HCT116 (cell line): ENCODE measurements at regions not wholly inside any gene's neighbourhood (a gene's known extent, or its start where the extent isn't known, plus 50 kb on each side); places are given as distances from the start of the nearest gene placed in this dataset.

Source experiments
- ATAC-seq: fragments of 200-7000 bp; cut with Tn5 transposase; 2 replicates; pipeline ENCODE4 v1.9.1; 2020; ENCODE audit warnings: mild to moderate bottlenecking, moderate library complexity
- BruUV-seq: library from RNA; stranded (reverse); fragments of 400-500 nt; replicated peaks from 2 replicates; lab custom pipeline; 2021; lab: Mats Ljungman, UMichigan
- CTCF ChIA-PET: fragments of 300-600 bp; sonication (Branson Sonifier 250); formaldehyde crosslinking; loops from one replicate; lab custom pipeline; 2021; ENCODE audit warnings: antibody characterized with exemption; lab: Charles Lee
- POLR2A ChIA-PET: fragments of 300-600, 350-600 bp; sonication (Branson Sonifier 250); formaldehyde crosslinking; loops from one replicate; lab custom pipeline; 2021; ENCODE audit warnings: antibody characterized with exemption; lab: Charles Lee
- RAD21 ChIA-PET, 2 experiments: fragments of 300-600 bp; sonication (Branson Sonifier 250); formaldehyde crosslinking; loops; one replicate each; lab custom pipeline; 2023; ENCODE audit warnings: low total read pairs in 2 of 2; ENCODE audit not compliant: uncharacterized antibody in 2 of 2, unreplicated experiment in 2 of 2, low non-redundant PET in 1 of 2; lab: Charles Lee
- DNase-seq: peaks from one replicate; pipeline ENCODE4 v3.0.0-alpha.2; 2010; ENCODE audit warnings: low read depth, low spot score
- H2AFZ ChIP-seq: fragments of 200-600 bp; shearing (Covaris generic), sonication (generic); 2 replicates; pipeline ENCODE4 v1.6.1; 2017; ENCODE audit warnings: low read depth, mixed run types, mixed read lengths, antibody characterized with exemption, low read length; ENCODE audit not compliant: poor library complexity, severe bottlenecking
- H3K27ac ChIP-seq: 2 replicates; pipeline ENCODE4 v1.5.1; 2012; ENCODE audit warnings: low read depth, low read length
- H3K27me3 ChIP-seq: fragments of 200-600 bp; sonication (generic); 2 replicates; pipeline ENCODE4 v1.6.1; 2016; ENCODE audit warnings: mixed run types, low read length, mixed read lengths; ENCODE audit not compliant: insufficient read depth
- H3K36me3 ChIP-seq, 2 experiments: fragments of 200-500 bp in 1 of 2; fragments of 200-600 bp in 1 of 2; sonication (Bioruptor generic) in 1 of 2; sonication (generic) in 1 of 2; 2 replicates each; pipeline versions ENCODE4 v1.5.1 to v1.6.1; 2014 to 2016; ENCODE audit warnings: low read length in 2 of 2, inconsistent platforms in 1 of 2, mixed read lengths in 1 of 2, mixed run types in 1 of 2; ENCODE audit not compliant: insufficient read depth in 2 of 2, control insufficient read depth in 1 of 2
- H3K4me1 ChIP-seq, 2 experiments: fragments of 200-600 bp in 1 of 2; sonication (generic) in 1 of 2; 2 replicates each; pipeline versions ENCODE4 v1.5.1 to v1.6.1; 2012 to 2017; ENCODE audit warnings: low read length in 2 of 2, inconsistent platforms in 1 of 2, mild to moderate bottlenecking in 1 of 2, mixed read lengths in 1 of 2, mixed run types in 1 of 2, moderate library complexity in 1 of 2; ENCODE audit not compliant: insufficient read depth in 2 of 2, control insufficient read depth in 1 of 2
- H3K4me2 ChIP-seq: fragments of 200-600 bp; sonication (generic); 2 replicates; pipeline ENCODE4 v1.6.1; 2017; ENCODE audit warnings: mixed run types, low read length, mixed read lengths
- H3K4me3 ChIP-seq, 2 experiments: fragments of 200-600 bp in 1 of 2; sonication (generic) in 1 of 2; replicated peaks in 1 of 2; 2 replicates each; pipeline ENCODE4 v1.5.1; 2011 to 2016; ENCODE audit warnings: low read length in 2 of 2, control low read depth in 1 of 2, low read depth in 1 of 2, mild to moderate bottlenecking in 1 of 2, mixed read lengths in 1 of 2, mixed run types in 1 of 2
- H3K79me2 ChIP-seq: fragments of 200-600 bp; sonication (generic); 2 replicates; pipeline ENCODE4 v1.6.1; 2017; ENCODE audit warnings: mild to moderate bottlenecking, mixed run types, low read length, moderate library complexity, mixed read lengths; ENCODE audit not compliant: insufficient read depth
- H3K9ac ChIP-seq: fragments of 200-600 bp; sonication (generic); 2 replicates; pipeline ENCODE4 v1.6.1; 2016; ENCODE audit warnings: low read length, mixed read lengths
- H3K9me2 ChIP-seq: fragments of 200-600 bp; sonication (generic), shearing (Covaris generic); 2 replicates; pipeline ENCODE4 v1.6.1; 2017; ENCODE audit warnings: mixed run types, mild to moderate bottlenecking, moderate library complexity; ENCODE audit not compliant: insufficient read depth
- H3K9me3 ChIP-seq, 2 experiments: fragments of 200-500 bp in 1 of 2; fragments of 200-600 bp in 1 of 2; sonication (Bioruptor generic) in 1 of 2; sonication (generic) in 1 of 2; 2 replicates each; pipeline ENCODE4 v1.6.1; 2014 to 2017; ENCODE audit warnings: low read length in 2 of 2, mixed read lengths in 2 of 2, inconsistent platforms in 1 of 2, low read depth in 1 of 2, mild to moderate bottlenecking in 1 of 2, mixed run types in 1 of 2, moderate library complexity in 1 of 2; ENCODE audit not compliant: control insufficient read depth in 1 of 2, insufficient read depth in 1 of 2
- H4K20me1 ChIP-seq: fragments of 200-600 bp; sonication (generic), shearing (Covaris generic); 2 replicates; pipeline ENCODE4 v1.6.1; 2017; ENCODE audit warnings: mixed run types, mild to moderate bottlenecking, moderate library complexity; ENCODE audit not compliant: insufficient read depth
- CEBPB ChIP-seq: IDR thresholded peaks from 2 replicates; pipeline ENCODE4 v1.6.1; 2012; ENCODE audit warnings: low read depth
- CTCF ChIP-seq, 3 experiments: fragments of 200-600 bp in 1 of 3; sonication (generic) in 1 of 3; IDR thresholded peaks in 2 of 3; conservative IDR thresholded peaks in 1 of 3; 2 replicates each; pipeline ENCODE4 v1.5.1; 2012 to 2017; ENCODE audit warnings: low read depth in 2 of 3, low read length in 2 of 3, antibody characterized with exemption in 1 of 3, borderline replicate concordance in 1 of 3, control low read depth in 1 of 3, mild to moderate bottlenecking in 1 of 3, mixed read lengths in 1 of 3, mixed run types in 1 of 3, moderate library complexity in 1 of 3; ENCODE audit not compliant: insufficient read depth in 1 of 3
- EGR1 ChIP-seq: IDR thresholded peaks from 2 replicates; pipeline ENCODE4 v1.6.1; 2012; ENCODE audit warnings: low read depth
- EZH2phosphoT487 ChIP-seq: fragments of 200-600 bp; IDR thresholded peaks from 2 replicates; pipeline ENCODE4 v1.6.1; 2018; ENCODE audit warnings: antibody characterized with exemption, borderline replicate concordance
- JUND ChIP-seq: IDR thresholded peaks from 2 replicates; pipeline ENCODE4 v1.6.1; 2012
- MAX ChIP-seq: IDR thresholded peaks from 2 replicates; pipeline ENCODE4 v1.6.1; 2012
- POLR2A ChIP-seq: IDR thresholded peaks from 2 replicates; pipeline ENCODE4 v1.7.0; 2011; ENCODE audit warnings: borderline replicate concordance; ENCODE audit not compliant: insufficient read depth, insufficient read length; ENCODE audit errors: extremely low read depth
- REST ChIP-seq: IDR thresholded peaks from 2 replicates; pipeline ENCODE4 v1.6.1; 2012; ENCODE audit warnings: low read depth
- SIN3A ChIP-seq: IDR thresholded peaks from 2 replicates; pipeline ENCODE4 v1.6.1; 2012; ENCODE audit warnings: low read depth
- YY1 ChIP-seq: IDR thresholded peaks from 2 replicates; pipeline ENCODE4 v1.6.1; 2011; ENCODE audit warnings: low read length, low read depth, moderate library complexity, mild to moderate bottlenecking; ENCODE audit not compliant: insufficient replicate concordance; ENCODE audit errors: extremely low read depth
- intact Hi-C: fragments of 100-400 bp; cut with micrococcal nuclease; formaldehyde crosslinking; loops from 2 replicates; pipeline ENCODE4 v1.10.0; 2022

- no peaks in the 10 kb centered on the region for H3K79me2 ChIP-seq
- no peak overlapping the region for H3K4me3 ChIP-seq
- H3K9me2 ChIP-seq = no peaks in the 10 kb centered on the region
- no peaks in the 10 kb centered on the region for H3K9me3 ChIP-seq
- no peaks in the 10 kb centered on the region for H3K27me3 ChIP-seq
- no peaks in the 10 kb centered on the region for H3K36me3 ChIP-seq
- CTCF ChIA-PET = no interaction called here
- no peak overlapping the region for H2AFZ ChIP-seq
- H3K4me1 ChIP-seq = no peaks in the 10 kb centered on the region
- H4K20me1 ChIP-seq = no peaks in the 10 kb centered on the region
- RAD21 ChIA-PET = no interaction called here
- no peak for ATAC-seq
- no peak overlapping the region for H3K9ac ChIP-seq
- TF ChIP-seq POLR2A (no peak), EGR1 (no peak), MAX (no peak), SIN3A (no peak), YY1 (no peak), CEBPB (no peak), JUND (no peak), EZH2phosphoT487 (no peak), CTCF (IDR thresholded peaks at IDR 0.05 in 2 of 3, conservative IDR thresholded peaks at IDR 0.05 in 1 of 3; ENCODE audit: borderline replicate concordance in 1 of 3, insufficient read depth in 1 of 3, low read depth in 2 of 3, low read length in 2 of 3) (no peak), REST (no peak)
- TF ChIP-seq, all 23 proteins: peak for 0
- H3K4me2 ChIP-seq = no peak overlapping the region
- BruUV-seq = no TSS peak
- intact Hi-C loops = no loop called here
- no peak for DNase-seq
- POLR2A ChIA-PET = no interaction called here
- no peak overlapping the region for H3K27ac ChIP-seq
Observed at GRCh38 chr7:159318682-159319351, 174.2 kb upstream of the VIPR2 start.
